Heart right ventricle (tissue), 16 donors: ENCODE measurements at regions not wholly inside any gene's neighbourhood (a gene's known extent, or its start where the extent isn't known, plus 50 kb on each side); places are given as distances from the start of the nearest gene placed in this dataset.

Source experiments
- ATAC-seq, 8 donors: fragments of 200-7000 bp; cut with Tn5 transposase; one replicate each; pipeline ENCODE4 v1.9.1; 2020; ENCODE audit warnings: mild to moderate bottlenecking in 8 of 8, moderate library complexity in 8 of 8, moderate number of reproducible peaks in 1 of 8
- DNase-seq, 2 donors: peaks; one replicate each; pipeline ENCODE4 v3.0.0-alpha.2; 2020
- H3K27ac ChIP-seq, 10 donors: fragments of 200-600 bp; sonication (generic) in 2 of 10; one replicate each; pipeline versions ENCODE4 v1.5.0 to v1.8.0; 2020 to 2022; ENCODE audit warnings: mild to moderate bottlenecking in 3 of 10
- H3K27me3 ChIP-seq, 7 donors: fragments of 200-600 bp; one replicate each; pipeline ENCODE4 v1.8.0; 2021 to 2022; ENCODE audit warnings: mild to moderate bottlenecking in 2 of 7
- H3K36me3 ChIP-seq, 9 donors: fragments of 200-600 bp; sonication (generic) in 1 of 9; one replicate each; pipeline versions ENCODE4 v1.5.0 to v1.8.0; 2020 to 2022; ENCODE audit warnings: mild to moderate bottlenecking in 2 of 9
- H3K4me1 ChIP-seq, 9 donors: fragments of 200-600 bp; sonication (generic) in 1 of 9; one replicate each; pipeline versions ENCODE4 v1.5.0 to v1.8.0; 2020 to 2022; ENCODE audit warnings: mild to moderate bottlenecking in 4 of 9
- H3K4me3 ChIP-seq, 10 donors: fragments of 200-600 bp; sonication (generic) in 2 of 10; one replicate each; pipeline versions ENCODE4 v1.5.0 to v1.8.0; 2020 to 2022; ENCODE audit warnings: mild to moderate bottlenecking in 7 of 10, moderate library complexity in 2 of 10
- H3K9me3 ChIP-seq, 11 donors: fragments of 200-600 bp in 10 of 11; sonication (generic) in 2 of 11; one replicate each; pipeline versions ENCODE4 v1.5.0 to v1.8.0; 2013 to 2022; ENCODE audit warnings: mild to moderate bottlenecking in 2 of 11, control low read depth in 1 of 11, moderate library complexity in 1 of 11
- WGBS, 2 donors: extraction: QIAGEN DNeasy Blood & Tissue Kit; methylation state at CpG; one replicate each; pipeline ENCODE4 v1.1.7; 2013; ENCODE audit warnings: inconsistent platforms in 1 of 2; 5-methylcytosine and 5-hydroxymethylcytosine counted together
- intact Hi-C, 10 donors: fragments of 100-400 bp; cut with DNase I; formaldehyde crosslinking; loops; one replicate each; pipeline versions ENCODE4 v1.11.1 to v1.14.2; 2022
- TF ChIP-seq, protein P1 (sequence below), 9 donors: fragments of 200-600 bp; sonication (generic) in 2 of 9; IDR thresholded peaks; one replicate each; pipeline versions ENCODE4 v1.5.0 to v1.8.0; 2021 to 2022; ENCODE audit warnings: antibody characterized with exemption in 9 of 9, mild to moderate bottlenecking in 5 of 9, moderate library complexity in 1 of 9
- donor health status: Arrhythmogenic right ventricular cardiomyopathy.
- donor health status: ischemic (EF 13 %, LVEDD 7.1; RV severe dilation, severe dysfunction).
- donor health status: healthy with polysubstance abuse.
- donor health status: DM: no; HTN: yes; CAD: no.
- donor health status: DM: no; HTN: no; CAD: no.
- donor health status: ischemic (EF 25% LVEDD 6.9; RV normal size, moderate dysfunction).
- donor health status: ischemic (EF 25% LVEDD 5.7; RV mildly dilated, moderate dysfunction).
- donor health status: healthy.
- donor health status: DM: yes; HTN: yes; CAD: no.
- donor health status: Ischemic cardiomyopathy.
- donor health status: ischemic (EF 35%, LVEDD 5.7; RV mildly dilated, moderate dysfunction).
- donor health status: nonischemic (EF 11% LVEDD 7.7; RV severe dilation, severe dysfunction).
- donor health status: DM: yes; HTN: yes; CAD: no.
- donor health status: PGD.
- donor health status: ischemic (EF 29% LVEDD 5.4; RV normal size, mild dysfunction).
- donor health status: nonischemic (EF 23%, LVEDD 6.1; RV moderate dilation, normal function).

DNA sequence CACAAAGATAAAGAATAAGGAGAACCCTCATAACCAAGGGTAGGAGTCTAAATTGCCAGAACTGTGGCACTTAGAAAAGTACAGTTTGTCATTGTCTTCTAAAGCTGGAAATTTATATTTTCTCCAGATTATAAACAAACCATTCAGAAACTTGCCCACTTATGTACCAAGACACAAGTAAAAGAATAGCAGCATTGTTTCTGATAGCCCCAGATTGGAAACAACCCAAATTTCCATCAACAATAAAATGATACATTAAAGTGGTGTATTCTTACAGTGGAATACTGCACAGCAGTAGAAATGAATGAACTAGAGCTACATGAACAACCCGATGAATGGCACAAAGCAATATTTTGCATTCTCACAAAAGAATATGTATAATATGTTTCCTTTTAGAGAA is 63.1 kb upstream of the PDHA1 start:
- peaks cover 0 to 17% (median 0%) of the 10 kb centered on the region in 7 donors for H3K27me3 ChIP-seq
- H3K4me3 ChIP-seq: no peak overlapping the region
- 85 to 86% methylated on average over 1 of the region's 1 CpG for WGBS, 2 donors
- intact Hi-C loops: no loop called here
- H3K4me1 ChIP-seq: no peaks in the 10 kb centered on the region
- ATAC-seq (no peak), DNase-seq (no peak)
- H3K27ac ChIP-seq: no peak overlapping the region
- TF ChIP-seq, protein P1, sequence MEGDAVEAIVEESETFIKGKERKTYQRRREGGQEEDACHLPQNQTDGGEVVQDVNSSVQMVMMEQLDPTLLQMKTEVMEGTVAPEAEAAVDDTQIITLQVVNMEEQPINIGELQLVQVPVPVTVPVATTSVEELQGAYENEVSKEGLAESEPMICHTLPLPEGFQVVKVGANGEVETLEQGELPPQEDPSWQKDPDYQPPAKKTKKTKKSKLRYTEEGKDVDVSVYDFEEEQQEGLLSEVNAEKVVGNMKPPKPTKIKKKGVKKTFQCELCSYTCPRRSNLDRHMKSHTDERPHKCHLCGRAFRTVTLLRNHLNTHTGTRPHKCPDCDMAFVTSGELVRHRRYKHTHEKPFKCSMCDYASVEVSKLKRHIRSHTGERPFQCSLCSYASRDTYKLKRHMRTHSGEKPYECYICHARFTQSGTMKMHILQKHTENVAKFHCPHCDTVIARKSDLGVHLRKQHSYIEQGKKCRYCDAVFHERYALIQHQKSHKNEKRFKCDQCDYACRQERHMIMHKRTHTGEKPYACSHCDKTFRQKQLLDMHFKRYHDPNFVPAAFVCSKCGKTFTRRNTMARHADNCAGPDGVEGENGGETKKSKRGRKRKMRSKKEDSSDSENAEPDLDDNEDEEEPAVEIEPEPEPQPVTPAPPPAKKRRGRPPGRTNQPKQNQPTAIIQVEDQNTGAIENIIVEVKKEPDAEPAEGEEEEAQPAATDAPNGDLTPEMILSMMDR (IDR thresholded peaks at IDR 0.05): no peak
- no peaks in the 10 kb centered on the region for H3K36me3 ChIP-seq
- no peaks in the 10 kb centered on the region for H3K9me3 ChIP-seq

DNA sequence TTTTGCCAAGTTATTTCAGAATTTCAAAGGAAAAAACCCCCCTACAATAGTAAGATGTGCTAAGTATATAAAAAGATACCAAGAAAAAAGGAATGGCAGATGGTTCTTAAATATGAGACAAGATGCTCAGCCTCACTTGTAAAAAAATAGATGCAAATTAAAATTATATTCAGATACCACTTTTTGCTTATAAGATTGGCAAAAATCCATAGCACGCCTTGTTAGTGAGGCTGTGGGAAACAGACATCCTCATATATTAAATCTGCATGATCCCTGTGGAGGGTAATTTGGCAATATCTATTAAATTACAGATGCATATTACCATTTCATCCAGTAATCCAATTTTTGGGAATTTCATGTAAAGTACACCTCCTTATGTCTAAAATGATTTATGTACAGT is 62.5 kb upstream of the PDHA1 start:
- Histone ChIP-seq H3K36me3 (no peaks in the 10 kb centered on the region), H3K4me3 (no peak overlapping the region), H3K4me1 (no peaks in the 10 kb centered on the region), H3K27me3 (peaks cover 0 to 17% (median 0%) of the 10 kb centered on the region in 7 donors), H3K9me3 (no peaks in the 10 kb centered on the region), H3K27ac (no peak overlapping the region)
- WGBS, 2 donors: 64 to 77% methylated on average over 1 of the region's 1 CpG
- ATAC-seq: no peak
- TF ChIP-seq, protein P1 (IDR thresholded peaks at IDR 0.05): no peak
- no peak for DNase-seq
- intact Hi-C loops: no loop called here

DNA sequence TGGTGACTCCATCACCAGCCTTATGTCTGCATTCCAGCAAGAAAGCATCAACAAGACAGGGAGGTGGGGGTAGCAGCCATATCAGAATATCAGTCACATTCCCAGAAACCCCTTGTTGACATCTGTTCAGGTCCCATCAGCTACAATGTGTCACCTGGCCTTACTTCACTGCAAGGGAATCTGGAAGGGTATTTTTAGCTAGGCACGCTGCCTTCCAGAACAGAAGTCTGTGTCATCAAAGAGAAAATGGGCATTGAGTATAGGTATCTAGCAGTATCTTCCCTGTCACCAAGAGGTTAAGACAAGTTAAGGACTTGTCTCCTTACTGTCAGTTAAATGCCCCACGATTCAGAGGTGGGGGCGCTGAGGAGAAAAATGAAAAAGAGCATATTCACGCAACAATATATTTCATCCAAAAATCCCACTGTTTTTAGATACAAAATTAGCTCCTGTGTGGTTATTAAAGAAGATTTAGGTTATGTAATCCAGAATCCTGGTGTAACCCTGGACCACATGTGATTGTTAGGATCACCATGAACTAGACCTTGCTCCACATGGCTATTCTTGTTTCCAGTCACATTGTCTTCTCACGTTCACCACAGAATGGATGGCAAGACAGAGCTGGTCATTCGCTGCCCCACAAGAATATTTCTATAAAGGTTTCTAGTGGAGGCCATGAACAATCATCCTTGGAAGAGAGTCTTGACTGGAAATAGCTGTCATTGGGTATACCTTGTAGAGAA is 60.0 kb upstream of the PDHA1 start:
- peak in 1 of 8 donors; percentile 69 for ATAC-seq
- TF ChIP-seq, protein P1 (IDR thresholded peaks at IDR 0.05): no peak
- no peak for DNase-seq
- H3K27ac ChIP-seq: no peak overlapping the region
- H3K36me3 ChIP-seq: no peaks in the 10 kb centered on the region
- H3K27me3 ChIP-seq: peaks cover 0 to 17% (median 0%) of the 10 kb centered on the region in 7 donors
- 75 to 81% methylated on average over 6 of the region's 6 CpGs for WGBS, 2 donors
- no peak overlapping the region for H3K4me3 ChIP-seq
- no peaks in the 10 kb centered on the region for H3K9me3 ChIP-seq
- intact Hi-C loops: no loop called here
- H3K4me1 ChIP-seq: no peaks in the 10 kb centered on the region

DNA sequence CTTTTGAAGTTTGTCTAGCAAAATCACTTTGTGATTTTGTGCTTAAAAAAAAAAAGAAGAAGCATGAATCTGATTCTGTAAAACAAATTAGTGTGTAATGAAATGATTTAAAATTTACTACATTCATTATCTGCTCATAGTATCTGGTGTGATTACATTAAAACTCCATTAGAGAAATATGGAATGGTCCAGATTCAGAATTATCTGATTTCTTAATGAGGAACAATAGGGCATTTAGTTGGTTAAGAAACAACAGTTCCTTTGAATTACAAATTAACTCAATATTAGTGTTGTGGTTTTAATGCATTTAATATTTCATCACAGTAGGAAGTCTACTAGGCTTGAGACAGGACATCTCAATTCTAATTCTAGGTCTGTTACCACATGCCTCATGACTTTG is 57.9 kb upstream of the PDHA1 start:
- no peak overlapping the region for H3K27ac ChIP-seq
- no peaks in the 10 kb centered on the region for H3K36me3 ChIP-seq
- no peak for DNase-seq
- peaks cover 0 to 21% (median 0%) of the 10 kb centered on the region in 7 donors for H3K27me3 ChIP-seq
- H3K4me1 ChIP-seq: no peaks in the 10 kb centered on the region
- no peak overlapping the region for H3K4me3 ChIP-seq
- TF ChIP-seq, protein P1 (IDR thresholded peaks at IDR 0.05): no peak
- no peaks in the 10 kb centered on the region for H3K9me3 ChIP-seq
- intact Hi-C loops: no loop called here
- ATAC-seq: no peak
